ENCODE measurements at regions not wholly inside any gene's neighbourhood (a gene's known extent, or its start where the extent isn't known, plus 50 kb on each side); places are given as distances from the start of the nearest gene placed in this dataset.
"Not testable (repeated sequence)": the region's sequence is repeated elsewhere in the genome, so short reads cannot be mapped to it uniquely, and the experiment has no call there.

GRCh38 chr13:76335463-76335862 is 550.7 kb downstream of the KCTD12 start:
- FAIRE-seq = no peak

GRCh38 chr13:76331943-76332712 is 554.1 kb downstream of the KCTD12 start:
- FAIRE-seq = no peak

GRCh38 chr13:76330761-76331160 is 555.4 kb downstream of the KCTD12 start:
- no peak for FAIRE-seq

- no peak for FAIRE-seq
These were observed 556.2 kb downstream of the KCTD12 start for GRCh38 chr13:76329866-76330580.

- FAIRE-seq = no peak
These were observed 557.2 kb downstream of the KCTD12 start for GRCh38 chr13:76329004-76329403.

GRCh38 chr13:76326343-76326742 is 559.9 kb downstream of the KCTD12 start:
- FAIRE-seq = no peak

GRCh38 chr13:76319921-76320320 is 566.3 kb downstream of the KCTD12 start:
- no peak for FAIRE-seq

- FAIRE-seq = no peak
These were observed 569.1 kb downstream of the KCTD12 start for GRCh38 chr13:76316998-76317527.

GRCh38 chr13:76314495-76314894 is 571.7 kb downstream of the KCTD12 start:
- no peak for FAIRE-seq

GRCh38 chr13:76307142-76307541 is 579.1 kb downstream of the KCTD12 start:
- no peak for FAIRE-seq

GRCh38 chr13:76300688-76301087 is 585.5 kb downstream of the KCTD12 start:
- FAIRE-seq = no peak

GRCh38 chr13:76297331-76297730 is 588.9 kb downstream of the KCTD12 start:
- FAIRE-seq = no peak

GRCh38 chr13:76296751-76297150 is 589.5 kb downstream of the KCTD12 start:
- no peak for FAIRE-seq

- FAIRE-seq = not testable (repeated sequence)
These were observed 591.2 kb downstream of the KCTD12 start for GRCh38 chr13:76295020-76295419.

GRCh38 chr13:76293751-76294150 is 592.5 kb downstream of the KCTD12 start:
- FAIRE-seq = no peak

- no peak for FAIRE-seq
These were observed 592.9 kb downstream of the KCTD12 start for GRCh38 chr13:76293346-76293745.

GRCh38 chr13:76292726-76293125 is 593.5 kb downstream of the KCTD12 start:
- FAIRE-seq = no peak

- FAIRE-seq = no peak
These were observed 594.2 kb downstream of the KCTD12 start for GRCh38 chr13:76292031-76292430.

GRCh38 chr13:76289558-76289957 is 596.6 kb downstream of the KCTD12 start:
- no peak for FAIRE-seq

- no peak for FAIRE-seq
These were observed 600.0 kb downstream of the KCTD12 start for GRCh38 chr13:76286178-76286577.

GRCh38 chr13:76285463-76285862 is 600.7 kb downstream of the KCTD12 start:
- FAIRE-seq = no peak

GRCh38 chr13:76279766-76280165 is 606.4 kb downstream of the KCTD12 start:
- not testable (repeated sequence) for FAIRE-seq

- FAIRE-seq = no peak
These were observed 614.4 kb downstream of the KCTD12 start for GRCh38 chr13:76271728-76272232.

GRCh38 chr13:76268307-76268706 is 617.9 kb downstream of the KCTD12 start:
- FAIRE-seq = not testable (repeated sequence)

Data from colon (tissue), 2 donors.